HK-2 (cell line): ENCODE measurements at regions not wholly inside any gene's neighbourhood (a gene's known extent, or its start where the extent isn't known, plus 50 kb on each side); places are given as distances from the start of the nearest gene placed in this dataset.
"Not testable (repeated sequence)": the region's sequence is repeated elsewhere in the genome, so short reads cannot be mapped to it uniquely, and the experiment has no call there.

ENCODE experiments used
- DNase-seq: peaks from one replicate; pipeline ENCODE4 v3.0.0-alpha.2; 2018; ENCODE audit not compliant: unreplicated experiment

GRCh38 chr9:82116556-82116955 lies 128.0 kb downstream of the SPATA31D1 start:
- no peak for DNase-seq

GRCh38 chr9:82117026-82117811 lies 128.6 kb downstream of the SPATA31D1 start:
- no peak for DNase-seq

- DNase-seq = no peak
Measured at GRCh38 chr9:82122731-82123130, 134.2 kb downstream of the SPATA31D1 start.

- no peak for DNase-seq
Measured at GRCh38 chr9:82124090-82124489, 135.5 kb downstream of the SPATA31D1 start.

GRCh38 chr9:82126256-82126655 lies 137.7 kb downstream of the SPATA31D1 start:
- DNase-seq = no peak

GRCh38 chr9:82127465-82127864 lies 138.9 kb downstream of the SPATA31D1 start:
- DNase-seq = no peak

- DNase-seq = no peak
Measured at GRCh38 chr9:82128011-82128696, 139.6 kb downstream of the SPATA31D1 start.

GRCh38 chr9:82129708-82130107 lies 141.1 kb downstream of the SPATA31D1 start:
- DNase-seq = no peak

- no peak for DNase-seq
Measured at GRCh38 chr9:82130331-82131042, 141.9 kb downstream of the SPATA31D1 start.

GRCh38 chr9:82131072-82131471 lies 142.5 kb downstream of the SPATA31D1 start:
- DNase-seq = no peak

- no peak for DNase-seq
Measured at GRCh38 chr9:82132024-82132423, 143.5 kb downstream of the SPATA31D1 start.

- DNase-seq = no peak
Measured at GRCh38 chr9:82134010-82134409, 145.4 kb downstream of the SPATA31D1 start.

GRCh38 chr9:82135106-82135505 lies 146.5 kb downstream of the SPATA31D1 start:
- DNase-seq = no peak

GRCh38 chr9:82138081-82138480 lies 149.5 kb downstream of the SPATA31D1 start:
- DNase-seq = not testable (repeated sequence)

GRCh38 chr9:82140471-82140870 lies 151.9 kb downstream of the SPATA31D1 start:
- no peak for DNase-seq

- no peak for DNase-seq
Measured at GRCh38 chr9:82144803-82145202, 156.2 kb downstream of the SPATA31D1 start.

GRCh38 chr9:82146677-82147076 lies 158.1 kb downstream of the SPATA31D1 start:
- no peak for DNase-seq

- no peak for DNase-seq
Measured at GRCh38 chr9:82147798-82148425, 159.3 kb downstream of the SPATA31D1 start.

- no peak for DNase-seq
Measured at GRCh38 chr9:82148426-82148810, 159.8 kb downstream of the SPATA31D1 start.

GRCh38 chr9:82148901-82149461 lies 160.4 kb downstream of the SPATA31D1 start:
- no peak for DNase-seq

GRCh38 chr9:82149501-82149946 lies 161.0 kb downstream of the SPATA31D1 start:
- DNase-seq = no peak

GRCh38 chr9:82152181-82152580 lies 163.6 kb downstream of the SPATA31D1 start:
- DNase-seq = no peak
